GM12878 (cell line): ENCODE measurements at regions not wholly inside any gene's neighbourhood (a gene's known extent, or its start where the extent isn't known, plus 50 kb on each side); places are given as distances from the start of the nearest gene placed in this dataset.

Experiments used
- ATF2 ChIP-seq: IDR thresholded peaks from 2 replicates; pipeline ENCODE4 v1.6.1; 2012; ENCODE audit warnings: low read length, inconsistent platforms
- DPF2 ChIP-seq: fragments of 450-650 bp; IDR thresholded peaks from 2 replicates; pipeline ENCODE4 v1.6.1; 2017; ENCODE audit warnings: mild to moderate bottlenecking
- IRF5 ChIP-seq: fragments of 450-650 bp; IDR thresholded peaks from 2 replicates; pipeline ENCODE4 v1.6.1; 2017; ENCODE audit warnings: borderline replicate concordance
- NR2C2 ChIP-seq: IDR thresholded peaks from 2 replicates; pipeline ENCODE4 v1.6.1; 2011; ENCODE audit warnings: borderline replicate concordance, low read depth; ENCODE audit not compliant: control insufficient read depth, insufficient read length
- SPI1 ChIP-seq: IDR thresholded peaks from 2 replicates; pipeline ENCODE4 v1.6.1; 2011; ENCODE audit warnings: low read depth, mild to moderate bottlenecking, low read length, moderate library complexity, borderline replicate concordance; ENCODE audit not compliant: insufficient read depth
- TCF7 ChIP-seq: IDR thresholded peaks from 2 replicates; pipeline ENCODE4 v1.6.1; 2014; ENCODE audit warnings: antibody characterized with exemption, borderline replicate concordance
- YY1 ChIP-seq: IDR thresholded peaks from 2 replicates; pipeline ENCODE4 v1.6.1; 2011; ENCODE audit warnings: low read depth, mild to moderate bottlenecking, low read length
- TF ChIP-seq, protein P1 (sequence below): fragments of 450-650 bp; formaldehyde crosslinking; IDR thresholded peaks from 2 replicates; pipeline ENCODE4 v1.4.0; 2020; ENCODE audit warnings: mild to moderate bottlenecking, moderate library complexity

GRCh38 chr1:94640125-94640524, 98.6 kb upstream of the F3 start (continued):
- no peak for TF ChIP-seq SPI1
- no peak for TF ChIP-seq DPF2
- no peak for TF ChIP-seq NR2C2
- no peak for TF ChIP-seq IRF5
- no peak for TF ChIP-seq TCF7
- TF ChIP-seq, protein P1, sequence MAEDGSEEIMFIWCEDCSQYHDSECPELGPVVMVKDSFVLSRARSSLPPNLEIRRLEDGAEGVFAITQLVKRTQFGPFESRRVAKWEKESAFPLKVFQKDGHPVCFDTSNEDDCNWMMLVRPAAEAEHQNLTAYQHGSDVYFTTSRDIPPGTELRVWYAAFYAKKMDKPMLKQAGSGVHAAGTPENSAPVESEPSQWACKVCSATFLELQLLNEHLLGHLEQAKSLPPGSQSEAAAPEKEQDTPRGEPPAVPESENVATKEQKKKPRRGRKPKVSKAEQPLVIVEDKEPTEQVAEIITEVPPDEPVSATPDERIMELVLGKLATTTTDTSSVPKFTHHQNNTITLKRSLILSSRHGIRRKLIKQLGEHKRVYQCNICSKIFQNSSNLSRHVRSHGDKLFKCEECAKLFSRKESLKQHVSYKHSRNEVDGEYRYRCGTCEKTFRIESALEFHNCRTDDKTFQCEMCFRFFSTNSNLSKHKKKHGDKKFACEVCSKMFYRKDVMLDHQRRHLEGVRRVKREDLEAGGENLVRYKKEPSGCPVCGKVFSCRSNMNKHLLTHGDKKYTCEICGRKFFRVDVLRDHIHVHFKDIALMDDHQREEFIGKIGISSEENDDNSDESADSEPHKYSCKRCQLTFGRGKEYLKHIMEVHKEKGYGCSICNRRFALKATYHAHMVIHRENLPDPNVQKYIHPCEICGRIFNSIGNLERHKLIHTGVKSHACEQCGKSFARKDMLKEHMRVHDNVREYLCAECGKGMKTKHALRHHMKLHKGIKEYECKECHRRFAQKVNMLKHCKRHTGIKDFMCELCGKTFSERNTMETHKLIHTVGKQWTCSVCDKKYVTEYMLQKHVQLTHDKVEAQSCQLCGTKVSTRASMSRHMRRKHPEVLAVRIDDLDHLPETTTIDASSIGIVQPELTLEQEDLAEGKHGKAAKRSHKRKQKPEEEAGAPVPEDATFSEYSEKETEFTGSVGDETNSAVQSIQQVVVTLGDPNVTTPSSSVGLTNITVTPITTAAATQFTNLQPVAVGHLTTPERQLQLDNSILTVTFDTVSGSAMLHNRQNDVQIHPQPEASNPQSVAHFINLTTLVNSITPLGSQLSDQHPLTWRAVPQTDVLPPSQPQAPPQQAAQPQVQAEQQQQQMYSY = no peak
- no peak for TF ChIP-seq YY1
- TF ChIP-seq ATF2 = no peak
